Smooth muscle cell (in vitro differentiated cells): ENCODE measurements at regions not wholly inside any gene's neighbourhood (a gene's known extent, or its start where the extent isn't known, plus 50 kb on each side); places are given as distances from the start of the nearest gene placed in this dataset.
A peak's percentile ranks its signal among the peaks of the same experiment; 100 is the strongest.

Experiments
- DNase-seq: peaks from one replicate; lab custom pipeline; 2025; ENCODE audit not compliant: unreplicated experiment; lab: John Stamatoyannopoulos, UW
- H2AFZ ChIP-seq: fragments of 200-600 bp; sonication (generic); 2 replicates; pipeline ENCODE4 v1.6.0; 2016; ENCODE audit warnings: antibody characterized with exemption, low read depth, mild to moderate bottlenecking
- H3F3A ChIP-seq: fragments of 200-600 bp; sonication (generic); 2 replicates; pipeline ENCODE4 v1.6.0; 2017; ENCODE audit warnings: antibody characterized with exemption, low read depth
- H3K27ac ChIP-seq: fragments of 200-600 bp; sonication (generic); 2 replicates; pipeline ENCODE4 v1.5.1; 2016; ENCODE audit warnings: low read depth, mild to moderate bottlenecking
- H3K27me3 ChIP-seq: fragments of 200-600 bp; sonication (generic); 2 replicates; pipeline ENCODE4 v1.6.1; 2016; ENCODE audit warnings: low read depth, mild to moderate bottlenecking
- H3K36me3 ChIP-seq: fragments of 200-600 bp; sonication (generic); 2 replicates; pipeline ENCODE4 v1.5.1; 2016; ENCODE audit warnings: low read depth
- H3K4me1 ChIP-seq: fragments of 200-600 bp; sonication (generic); 2 replicates; pipeline ENCODE4 v1.5.1; 2016; ENCODE audit warnings: low read depth
- H3K4me2 ChIP-seq: fragments of 200-600 bp; sonication (generic); 2 replicates; pipeline ENCODE4 v1.6.0; 2016; ENCODE audit warnings: mild to moderate bottlenecking
- H3K4me3 ChIP-seq: fragments of 200-600 bp; sonication (generic); 2 replicates; pipeline ENCODE4 v1.5.1; 2016; ENCODE audit warnings: mild to moderate bottlenecking
- H3K79me2 ChIP-seq: fragments of 200-600 bp; sonication (generic); 2 replicates; pipeline ENCODE4 v1.6.0; 2016; ENCODE audit warnings: low read depth, mild to moderate bottlenecking
- H3K9ac ChIP-seq: fragments of 200-600 bp; sonication (generic); 2 replicates; pipeline ENCODE4 v1.6.0; 2016; ENCODE audit warnings: low read depth
- H3K9me3 ChIP-seq: fragments of 200-600 bp; sonication (generic); replicated peaks from 2 replicates; pipeline ENCODE4 v1.5.1; 2016; ENCODE audit warnings: low read depth
- H4K20me1 ChIP-seq: fragments of 200-600 bp; sonication (generic); 2 replicates; pipeline ENCODE4 v1.6.0; 2016; ENCODE audit warnings: low read depth
- CTCF ChIP-seq: fragments of 200-600 bp; sonication (generic); IDR thresholded peaks from 2 replicates; pipeline ENCODE4 v1.5.1; 2017; ENCODE audit warnings: borderline replicate concordance, mild to moderate bottlenecking, antibody characterized with exemption; ENCODE audit not compliant: insufficient read depth, poor library complexity, severe bottlenecking
- WGBS: methylation state at CpG from one replicate; pipeline ENCODE4 v1.1.7; 2016; ENCODE audit warnings: low lambda C conversion rate; 5-methylcytosine and 5-hydroxymethylcytosine counted together

GRCh38 chr10:29784175-29784773 lies 149.5 kb upstream of the SVIL start:
- no peak for DNase-seq
- H3K27ac ChIP-seq: peak overlapping the region; percentile 93
- peak overlapping the region; percentile 57 for H3K4me2 ChIP-seq
- H3K9me3 ChIP-seq: no peaks in the 10 kb centered on the region
- peak overlapping the region; percentile 68 for H3K9ac ChIP-seq
- no peaks in the 10 kb centered on the region for H3K27me3 ChIP-seq
- H3K36me3 ChIP-seq: no peaks in the 10 kb centered on the region
- H3F3A ChIP-seq: peaks cover 4% of the 10 kb centered on the region
- H4K20me1 ChIP-seq: no peaks in the 10 kb centered on the region
- no peak overlapping the region for H3K4me3 ChIP-seq
- peaks cover 5% of the 10 kb centered on the region for H3K4me1 ChIP-seq
- no peak for TF ChIP-seq CTCF
- 18% methylated on average over 7 of the region's 7 CpGs for WGBS
- H3K79me2 ChIP-seq: no peaks in the 10 kb centered on the region
- no peak overlapping the region for H2AFZ ChIP-seq

- Histone ChIP-seq H3K36me3 (no peaks in the 10 kb centered on the region), H4K20me1 (no peaks in the 10 kb centered on the region), H3K4me2 (peak overlapping the region; percentile 57), H3K27me3 (no peaks in the 10 kb centered on the region), H2AFZ (no peak overlapping the region), H3K4me3 (no peak overlapping the region), H3K27ac (peak overlapping the region; percentile 93), H3K4me1 (peaks cover 5% of the 10 kb centered on the region), H3K79me2 (no peaks in the 10 kb centered on the region), H3K9me3 (no peaks in the 10 kb centered on the region), H3F3A (peaks cover 4% of the 10 kb centered on the region), H3K9ac (peak overlapping the region; percentile 49)
- no peak for TF ChIP-seq CTCF
- no peak for DNase-seq
- WGBS: 87% methylated on average over 3 of the region's 3 CpGs
Measured at GRCh38 chr10:29783201-29783947, 148.6 kb upstream of the SVIL start.

- no peak for TF ChIP-seq CTCF
- Histone ChIP-seq H3K4me1 (peaks cover 5% of the 10 kb centered on the region), H3K27me3 (no peaks in the 10 kb centered on the region), H3K9ac (no peak overlapping the region), H3K4me3 (no peak overlapping the region), H4K20me1 (no peaks in the 10 kb centered on the region), H3K27ac (no peak overlapping the region), H3F3A (peaks cover 4% of the 10 kb centered on the region), H3K36me3 (no peaks in the 10 kb centered on the region), H3K9me3 (no peaks in the 10 kb centered on the region), H3K79me2 (no peaks in the 10 kb centered on the region), H2AFZ (no peak overlapping the region), H3K4me2 (no peak overlapping the region)
- no peak for DNase-seq
- WGBS: 78% methylated on average over 3 of the region's 3 CpGs
Measured at GRCh38 chr10:29780639-29781038, 145.9 kb upstream of the SVIL start.

- no peaks in the 10 kb centered on the region for H3K79me2 ChIP-seq
- no peak overlapping the region for H3K9ac ChIP-seq
- WGBS: 86% methylated on average over 1 of the region's 1 CpG
- H4K20me1 ChIP-seq: no peaks in the 10 kb centered on the region
- H3K9me3 ChIP-seq: no peaks in the 10 kb centered on the region
- H2AFZ ChIP-seq: no peak overlapping the region
- H3K4me3 ChIP-seq: no peak overlapping the region
- H3K36me3 ChIP-seq: no peaks in the 10 kb centered on the region
- no peak for TF ChIP-seq CTCF
- peaks cover 5% of the 10 kb centered on the region for H3K4me1 ChIP-seq
- no peaks in the 10 kb centered on the region for H3K27me3 ChIP-seq
- no peak for DNase-seq
- H3F3A ChIP-seq: peaks cover 4% of the 10 kb centered on the region
- no peak overlapping the region for H3K27ac ChIP-seq
- H3K4me2 ChIP-seq: no peak overlapping the region
Measured at GRCh38 chr10:29780096-29780495, 145.3 kb upstream of the SVIL start.
